Keratinocyte (primary cell): ENCODE measurements at regions not wholly inside any gene's neighbourhood (a gene's known extent, or its start where the extent isn't known, plus 50 kb on each side); places are given as distances from the start of the nearest gene placed in this dataset.

Experiments used
- CTCF ChIP-seq, 3 experiments: IDR thresholded peaks in 1 of 3; conservative IDR thresholded peaks in 1 of 3; optimal IDR thresholded peaks in 1 of 3; 2 replicates in 2 of 3; 3 replicates in 1 of 3; pipeline versions ENCODE3 to v1.5.1; 2011; ENCODE audit warnings: low read length in 3 of 3, mild to moderate bottlenecking in 3 of 3, moderate library complexity in 2 of 3, control low read depth in 1 of 3, inconsistent platforms in 1 of 3; ENCODE audit not compliant: insufficient read depth in 2 of 3; ENCODE audit errors: extremely low read depth in 1 of 3
- EZH2 ChIP-seq: IDR thresholded peaks from one replicate; pipeline ENCODE4 v1.6.1; 2012; ENCODE audit warnings: inconsistent platforms, mild to moderate bottlenecking, low read length, moderate library complexity

- no peak for TF ChIP-seq CTCF (optimal IDR thresholded peaks at IDR 0.05 in 1 of 3, IDR thresholded peaks at IDR 0.05 in 1 of 3, conservative IDR thresholded peaks at IDR 0.05 in 1 of 3; ENCODE audit: extremely low read depth in 1 of 3, insufficient read depth in 2 of 3, low read length in 3 of 3)
- TF ChIP-seq EZH2 = no peak
Observed at GRCh38 chr2:145910416-145910815, 1390.5 kb upstream of the ZEB2 start.
